NCI-H2029 treated with DMSO at 0.1 percent for 48 hours (cell line): ENCODE measurements at regions not wholly inside any gene's neighbourhood (a gene's known extent, or its start where the extent isn't known, plus 50 kb on each side); places are given as distances from the start of the nearest gene placed in this dataset.
"Not testable (repeated sequence)": the region's sequence is repeated elsewhere in the genome, so short reads cannot be mapped to it uniquely, and the experiment has no call there.

Experiments used
- DNase-seq: peaks from one replicate; lab custom pipeline; 2025; lab: John Stamatoyannopoulos, UW

- DNase-seq = no peak
These were observed 942.2 kb downstream of the CNTNAP5 start for GRCh38 chr2:124967325-124967724.

- no peak for DNase-seq
These were observed 944.9 kb downstream of the CNTNAP5 start for GRCh38 chr2:124970030-124970429.

GRCh38 chr2:124973396-124973795, 948.3 kb downstream of the CNTNAP5 start:
- no peak for DNase-seq

- DNase-seq = no peak
These were observed 950.1 kb downstream of the CNTNAP5 start for GRCh38 chr2:124975224-124975623.

GRCh38 chr2:124975648-124976047, 950.6 kb downstream of the CNTNAP5 start:
- no peak for DNase-seq

- no peak for DNase-seq
These were observed 953.5 kb downstream of the CNTNAP5 start for GRCh38 chr2:124978597-124978996.

GRCh38 chr2:124983595-124983994, 958.5 kb downstream of the CNTNAP5 start:
- DNase-seq = no peak

GRCh38 chr2:124985270-124985669, 960.2 kb downstream of the CNTNAP5 start:
- no peak for DNase-seq

GRCh38 chr2:124986136-124986535, 961.0 kb downstream of the CNTNAP5 start:
- DNase-seq = no peak

GRCh38 chr2:124986870-124987269, 961.8 kb downstream of the CNTNAP5 start:
- DNase-seq = not testable (repeated sequence)

- not testable (repeated sequence) for DNase-seq
These were observed 962.3 kb downstream of the CNTNAP5 start for GRCh38 chr2:124987436-124987835.

GRCh38 chr2:124988111-124988510, 963.0 kb downstream of the CNTNAP5 start:
- no peak for DNase-seq

GRCh38 chr2:124988794-124989193, 963.7 kb downstream of the CNTNAP5 start:
- no peak for DNase-seq

- no peak for DNase-seq
These were observed 968.7 kb downstream of the CNTNAP5 start for GRCh38 chr2:124993809-124994208.

- DNase-seq = no peak
These were observed 970.3 kb downstream of the CNTNAP5 start for GRCh38 chr2:124995185-124995912.

GRCh38 chr2:124996406-124996805, 971.3 kb downstream of the CNTNAP5 start:
- DNase-seq = no peak

GRCh38 chr2:124999906-125000305, 974.8 kb downstream of the CNTNAP5 start:
- DNase-seq = no peak

GRCh38 chr2:125004106-125004800, 979.2 kb downstream of the CNTNAP5 start:
- no peak for DNase-seq

- DNase-seq = no peak
These were observed 981.6 kb downstream of the CNTNAP5 start for GRCh38 chr2:125006676-125007075.

GRCh38 chr2:125028721-125029120, 1003.6 kb downstream of the CNTNAP5 start:
- DNase-seq = not testable (repeated sequence)

- DNase-seq = no peak
These were observed 1008.8 kb downstream of the CNTNAP5 start for GRCh38 chr2:125033871-125034270.

- no peak for DNase-seq
These were observed 1012.1 kb downstream of the CNTNAP5 start for GRCh38 chr2:125037135-125037653.

GRCh38 chr2:125041846-125042245, 1016.8 kb downstream of the CNTNAP5 start:
- no peak for DNase-seq
